ENCODE measurements at regions not wholly inside any gene's neighbourhood (a gene's known extent, or its start where the extent isn't known, plus 50 kb on each side); places are given as distances from the start of the nearest gene placed in this dataset.

- DNase-seq: no peak
Observed at GRCh38 chr11:70575396-70576060, 177.2 kb downstream of the CTTN start.

GRCh38 chr11:70577258-70577603 is 178.9 kb downstream of the CTTN start:
- no peak for DNase-seq

DNA sequence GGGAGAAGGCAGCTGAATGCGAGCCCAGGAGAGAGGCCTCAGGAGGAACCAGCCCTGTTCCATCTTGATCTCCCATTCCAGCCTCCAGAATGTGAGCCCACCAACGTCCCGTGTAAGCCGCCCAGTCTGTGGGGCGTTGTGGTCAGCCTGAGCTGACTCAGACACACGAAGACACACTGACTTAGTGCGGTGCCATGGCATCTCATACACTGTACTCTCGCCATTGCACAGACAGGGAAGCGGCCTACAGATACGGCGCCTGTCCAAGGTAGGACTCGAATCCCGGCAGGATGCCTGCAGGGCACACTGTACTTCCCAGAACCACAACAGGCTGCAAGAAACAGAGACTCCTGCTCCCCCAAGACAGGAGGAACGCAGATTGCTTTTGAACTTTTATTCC is 179.6 kb downstream of the CTTN start:
- DNase-seq: no peak

DNA sequence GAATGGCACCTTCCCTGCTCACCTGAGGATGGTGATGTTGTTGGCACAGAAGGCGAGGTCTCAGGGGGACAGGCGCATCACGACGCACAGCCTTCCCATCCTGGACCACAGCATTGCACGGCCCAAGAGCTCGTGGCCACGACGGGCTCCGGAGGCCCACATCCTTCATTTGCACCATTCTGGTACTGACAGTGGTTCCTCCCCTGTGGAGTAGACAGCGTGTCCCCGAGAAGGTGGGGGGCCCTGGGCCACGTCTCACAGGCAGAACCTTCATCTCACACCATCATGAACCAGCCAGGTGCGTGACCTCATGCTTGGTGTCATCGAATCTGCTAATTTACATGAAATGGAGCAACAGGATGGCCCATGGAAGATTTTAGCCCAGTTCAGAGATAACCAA is 180.0 kb downstream of the CTTN start:
- DNase-seq: no peak

DNA sequence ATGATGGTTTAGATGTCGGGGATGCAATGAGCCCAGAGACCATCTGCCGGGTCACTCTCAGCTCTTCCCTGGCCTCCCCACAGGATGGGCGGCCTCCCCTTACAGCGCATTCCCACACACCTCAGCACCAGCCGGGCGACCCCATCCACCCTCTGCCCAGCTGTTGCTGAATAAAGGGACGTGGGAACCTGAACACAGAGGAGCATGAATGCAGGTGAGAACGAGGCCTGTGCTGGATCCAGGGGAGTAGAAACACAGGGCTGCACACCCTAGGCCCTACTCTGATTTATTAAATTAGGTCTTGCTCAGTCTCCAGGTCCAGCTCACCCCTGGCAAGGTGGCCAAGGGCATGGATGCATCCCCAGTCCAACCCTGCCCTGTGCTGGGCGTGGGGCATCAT is 180.5 kb downstream of the CTTN start:
- no peak for DNase-seq

DNA sequence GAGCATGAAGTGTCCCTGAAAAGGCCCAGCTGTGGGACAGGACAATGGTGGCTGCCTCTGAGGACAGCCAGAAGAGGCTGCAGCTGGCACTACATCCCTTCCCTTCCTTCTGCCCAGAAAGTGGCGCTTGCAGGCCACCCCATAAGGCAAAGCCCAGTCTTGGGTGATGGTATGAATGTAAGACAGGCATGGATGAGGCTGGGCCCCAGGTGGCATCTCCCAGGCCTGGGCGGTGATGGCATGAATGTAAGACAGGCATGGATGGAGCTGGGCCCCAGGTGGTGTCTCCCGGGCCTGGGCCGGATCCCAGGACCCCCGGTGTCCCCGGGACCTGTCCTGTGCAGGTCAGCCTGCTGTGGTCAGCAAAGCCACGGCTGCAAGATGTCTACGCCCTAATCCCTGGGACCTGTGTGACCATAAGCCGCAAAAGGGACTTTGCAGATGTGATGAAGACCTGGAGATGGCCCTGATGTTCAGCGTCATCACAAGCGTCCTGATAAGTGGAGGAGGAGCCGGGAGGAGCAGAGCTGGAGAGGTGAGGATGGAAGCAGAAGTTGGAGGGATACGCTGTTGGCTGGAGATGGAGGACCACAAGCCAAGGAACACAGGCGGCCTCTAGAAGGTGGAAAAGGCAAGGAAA is 181.1 kb downstream of the CTTN start:
- no peak for DNase-seq

DNA sequence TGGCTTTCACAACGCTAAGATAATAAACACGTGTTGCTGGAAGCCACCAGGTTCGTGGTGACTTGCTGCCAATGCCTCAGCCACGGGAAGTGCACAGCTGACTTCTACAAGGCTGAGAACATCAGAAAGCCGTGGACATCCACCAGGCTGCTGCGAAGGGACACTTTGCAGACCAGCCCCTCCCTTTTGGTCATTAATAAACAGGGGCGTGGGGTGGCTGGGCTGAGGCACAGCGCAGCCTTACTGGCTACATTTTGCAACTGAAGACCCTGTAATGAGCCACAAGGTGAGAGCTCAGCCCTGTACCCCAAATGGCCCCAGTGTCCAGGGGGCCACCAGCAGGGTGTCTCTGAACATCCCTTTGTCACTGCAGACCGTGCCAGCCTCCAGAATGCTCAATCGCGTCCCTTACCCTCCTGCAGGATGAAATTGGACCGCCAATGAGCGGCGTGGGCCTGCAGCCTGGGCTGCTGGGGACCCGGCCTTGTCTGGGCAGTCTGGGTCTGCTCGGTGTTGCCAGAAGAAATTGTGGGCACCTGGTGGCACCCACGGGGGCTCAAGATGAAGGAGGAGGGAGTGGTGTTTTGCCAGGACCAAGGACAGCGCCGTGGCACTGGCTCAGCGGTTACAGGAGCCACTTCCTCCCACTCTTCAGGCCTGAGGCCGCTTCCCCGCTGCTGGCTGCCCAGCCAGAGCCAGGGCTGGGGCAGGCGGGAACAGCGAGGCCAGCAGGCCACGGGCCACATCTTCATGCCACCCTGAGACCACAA is 181.9 kb downstream of the CTTN start:
- DNase-seq: no peak

GRCh38 chr11:70581991-70582885 is 183.9 kb downstream of the CTTN start:
- DNase-seq: no peak

- DNase-seq: no peak
Observed at GRCh38 chr11:70582886-70583641, 184.7 kb downstream of the CTTN start.

- DNase-seq: no peak
Observed at GRCh38 chr11:70583781-70584218, 185.5 kb downstream of the CTTN start.

DNA sequence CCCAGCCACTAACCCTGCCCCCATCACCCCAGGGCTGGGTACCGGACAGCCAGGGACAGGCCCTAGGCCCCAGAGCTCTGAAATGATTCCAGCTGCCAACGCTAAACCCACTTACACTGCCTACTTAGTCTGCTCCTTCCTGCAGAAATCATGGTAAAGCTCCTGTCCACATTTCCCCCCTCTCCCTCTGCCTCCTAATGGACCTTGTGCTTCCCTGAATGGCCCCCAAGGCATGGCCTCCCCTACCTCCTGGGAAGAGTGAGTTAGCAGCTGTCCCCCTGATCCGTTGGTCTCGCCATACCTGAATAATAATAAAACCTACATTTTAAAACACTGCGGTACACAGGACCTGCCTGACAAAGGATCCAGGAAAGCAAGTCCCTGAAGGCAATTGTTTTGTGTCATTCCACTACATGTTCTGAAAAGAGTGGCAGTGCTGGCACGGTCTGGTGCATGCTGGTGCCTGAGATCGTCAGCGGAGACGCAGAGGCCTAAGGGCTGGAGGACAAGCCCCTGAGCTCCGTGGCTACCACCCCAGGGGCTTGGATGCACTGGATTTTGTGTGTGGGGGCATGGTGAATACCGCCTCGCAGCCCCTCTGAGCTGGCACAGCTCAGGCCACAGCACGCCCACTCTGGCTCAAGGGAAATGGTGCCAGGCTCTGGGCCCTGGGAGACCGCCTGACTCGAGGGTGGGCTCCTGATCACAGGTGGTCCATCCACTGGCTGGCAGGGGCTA is 186.3 kb downstream of the CTTN start:
- no peak for DNase-seq

- no peak for DNase-seq
Observed at GRCh38 chr11:70585236-70585545, 186.9 kb downstream of the CTTN start.

DNA sequence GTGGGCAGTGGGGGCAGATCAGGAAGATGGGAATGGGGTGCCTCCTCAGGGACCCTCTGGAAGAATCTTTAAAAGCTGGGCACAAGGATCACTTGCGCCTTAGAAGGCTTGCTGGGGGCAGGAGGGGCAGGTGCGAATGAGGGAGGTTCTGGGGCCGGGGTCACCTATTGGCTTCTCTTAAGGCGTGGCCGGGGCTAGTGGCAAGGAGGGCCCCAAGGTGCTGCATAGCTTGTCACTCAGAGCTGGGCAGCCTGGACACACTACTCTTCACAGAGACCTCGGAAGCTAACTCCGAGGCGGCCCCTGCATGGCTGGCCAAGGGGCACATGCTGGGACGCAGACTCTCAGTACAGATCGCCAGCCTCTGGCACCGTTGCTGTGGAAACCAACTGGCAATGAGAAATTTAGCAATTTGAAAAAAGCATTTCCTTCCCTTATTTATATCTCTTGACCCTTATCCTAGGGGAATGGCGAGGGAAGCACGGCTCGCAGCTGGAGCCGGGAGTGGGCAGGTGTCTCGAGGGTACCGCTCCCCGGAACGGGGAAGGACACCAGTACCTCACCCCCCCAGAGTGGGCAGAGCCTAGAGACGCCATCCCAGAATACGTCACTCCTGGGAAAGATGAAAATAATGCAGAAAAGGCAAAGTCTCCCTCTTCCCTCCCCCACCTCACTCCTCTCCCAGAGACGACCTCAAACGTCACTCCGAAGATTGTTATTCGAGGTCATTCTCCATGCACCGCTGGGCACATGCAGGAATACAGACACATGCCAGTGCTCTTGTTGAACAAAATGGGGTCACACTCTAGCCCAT is 188.1 kb downstream of the CTTN start:
- DNase-seq: no peak

DNA sequence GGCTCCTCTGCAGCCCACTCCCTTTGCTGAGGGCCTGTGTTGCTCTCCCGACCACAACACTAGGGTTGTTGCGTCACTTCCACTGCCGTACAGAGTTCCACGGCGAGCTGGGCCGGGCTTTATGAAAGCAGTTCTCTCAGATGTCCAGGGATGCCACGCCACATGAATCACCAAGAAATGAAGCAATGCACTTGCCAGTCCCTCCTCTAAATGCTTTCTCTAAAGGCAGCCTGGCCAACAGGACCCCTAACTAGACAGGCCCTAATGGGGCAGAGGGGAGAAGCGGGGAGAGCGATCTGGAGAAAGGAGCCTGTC is 188.7 kb downstream of the CTTN start:
- no peak for DNase-seq

DNA sequence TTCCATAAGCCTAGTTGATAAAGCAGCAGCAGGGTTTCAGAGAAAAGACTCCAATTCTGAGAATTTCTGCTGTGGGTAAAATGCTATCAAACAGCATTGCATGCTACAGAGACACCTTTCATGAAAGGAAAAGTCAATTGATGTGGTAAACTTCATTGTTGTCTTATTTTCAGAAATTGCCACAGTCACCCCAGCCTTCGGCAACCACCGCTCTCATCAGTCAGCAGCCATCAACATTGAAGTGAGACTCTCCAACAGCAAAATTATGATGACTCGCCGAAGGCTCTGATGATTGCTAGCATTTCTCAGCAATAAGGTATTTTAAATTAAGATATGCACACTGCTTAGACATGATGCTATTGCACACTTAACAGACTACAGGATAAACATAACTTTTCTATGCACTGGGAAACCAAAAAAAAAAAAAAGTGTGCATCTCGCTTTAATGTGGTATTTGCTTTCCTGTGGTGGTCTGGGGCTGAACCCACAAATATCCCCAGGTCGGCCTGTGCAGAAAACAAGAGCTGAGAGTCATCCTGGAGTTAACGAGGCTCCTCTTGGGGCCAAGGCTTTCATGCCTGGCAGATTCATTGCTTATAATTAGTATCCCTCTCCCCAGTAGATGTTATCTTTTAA is 192.1 kb downstream of the CTTN start:
- DNase-seq: no peak

DNA sequence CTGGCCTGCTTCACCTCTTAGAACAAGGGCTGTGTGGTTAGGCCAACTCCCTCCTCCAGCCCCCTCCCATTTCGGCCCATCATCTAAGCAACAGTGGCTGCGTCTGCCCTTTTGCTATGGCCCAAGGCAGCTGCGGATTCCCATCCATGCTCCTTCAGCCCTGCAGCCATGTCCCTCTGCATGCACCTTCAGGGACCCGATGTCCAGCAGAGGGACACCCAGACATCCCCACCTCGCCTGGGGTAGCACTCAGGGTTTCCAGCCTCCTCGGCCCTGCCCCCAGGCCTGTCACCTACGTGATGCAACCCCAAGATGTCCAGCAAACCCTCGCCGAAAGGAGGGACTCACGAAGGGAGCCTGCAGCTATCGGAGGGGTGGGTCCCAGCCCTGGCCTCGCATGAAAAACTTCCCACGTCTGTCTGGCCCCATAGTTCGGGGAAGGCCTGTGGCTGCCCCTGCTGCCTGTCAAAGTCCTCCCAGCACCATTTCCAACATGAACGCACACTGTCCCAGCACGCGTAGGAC is 194.4 kb downstream of the CTTN start:
- DNase-seq: no peak

DNA sequence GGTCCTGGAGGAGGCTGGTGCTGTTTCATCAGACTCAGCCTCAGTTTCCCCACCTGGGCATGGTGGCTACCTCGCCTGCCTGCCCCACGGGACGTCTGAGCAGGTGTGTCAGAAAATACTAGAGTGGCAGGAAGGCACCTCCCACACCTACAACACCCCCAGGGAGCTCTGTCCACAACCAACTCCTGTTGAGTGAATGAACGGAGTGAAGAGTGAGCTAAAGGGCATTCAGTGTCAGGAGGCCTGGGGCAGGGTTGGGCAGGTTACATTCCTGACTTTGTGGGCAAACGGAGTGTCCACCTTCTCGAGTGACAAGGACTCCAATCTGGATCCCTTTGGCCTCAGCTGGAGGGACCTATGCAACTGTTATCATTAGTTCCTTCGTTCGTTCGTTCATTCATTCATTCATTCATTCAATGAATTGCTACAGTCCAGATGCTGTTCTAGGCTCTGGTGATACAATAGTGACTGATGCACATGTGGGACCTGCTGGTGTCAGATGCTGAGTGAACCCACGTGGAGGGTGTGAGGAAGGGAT is 195.2 kb downstream of the CTTN start:
- no peak for DNase-seq

DNA sequence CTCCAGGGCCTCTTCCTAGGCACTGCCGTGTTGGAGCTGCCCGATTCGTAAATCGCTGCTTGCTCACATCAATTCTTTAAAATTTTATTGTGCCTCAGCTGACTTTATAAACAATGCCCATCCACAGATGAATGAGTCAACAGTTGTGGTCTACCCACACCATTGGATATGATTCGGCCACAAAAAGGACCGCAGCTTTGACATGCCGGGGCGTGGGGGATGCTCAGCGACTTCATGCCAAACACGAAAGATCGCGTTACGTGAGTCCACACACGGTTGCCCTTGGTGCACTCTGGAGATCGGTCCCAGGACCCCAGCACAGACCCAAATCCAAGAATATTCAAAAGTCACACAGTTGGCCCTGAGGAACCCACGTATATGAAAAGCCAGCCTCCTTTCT is 195.7 kb downstream of the CTTN start:
- no peak for DNase-seq

GRCh38 chr11:70594606-70595005 is 196.3 kb downstream of the CTTN start:
- no peak for DNase-seq

- DNase-seq: no peak
Observed at GRCh38 chr11:70595016-70595415, 196.7 kb downstream of the CTTN start.

Data from NCI-H1048 (cell line).